Peyer's patch (tissue), 4 donors: ENCODE measurements at regions not wholly inside any gene's neighbourhood (a gene's known extent, or its start where the extent isn't known, plus 50 kb on each side); places are given as distances from the start of the nearest gene placed in this dataset.

Experiments
- CTCF ChIP-seq, 6 experiments: fragments of 450-650 bp in 4 of 6; fragments of 200-600 bp in 2 of 6; sonication (generic) in 1 of 6; IDR thresholded peaks; one replicate each; pipeline ENCODE4 v1.5.1; 2017 to 2019; ENCODE audit warnings: antibody characterized with exemption in 6 of 6, mild to moderate bottlenecking in 3 of 6, moderate library complexity in 1 of 6
- POLR2A ChIP-seq, 2 donors: fragments of 450-650 bp; IDR thresholded peaks; one replicate each; pipeline ENCODE4 v1.5.1; 2017; ENCODE audit warnings: antibody characterized with exemption in 2 of 2, mild to moderate bottlenecking in 2 of 2, moderate library complexity in 2 of 2

GRCh38 chr14:28467611-28468010 is 299.0 kb upstream of the FOXG1 start:
- no peak for TF ChIP-seq CTCF (IDR thresholded peaks at IDR 0.05)
- no peak for TF ChIP-seq POLR2A (IDR thresholded peaks at IDR 0.05)
